GM23248 (cell line): ENCODE measurements at regions not wholly inside any gene's neighbourhood (a gene's known extent, or its start where the extent isn't known, plus 50 kb on each side); places are given as distances from the start of the nearest gene placed in this dataset.

Source experiments
- EZH2 ChIP-seq: fragments of 200-600 bp; sonication (generic); IDR thresholded peaks from 2 replicates; pipeline ENCODE4 v1.6.1; 2018; ENCODE audit warnings: antibody characterized with exemption, mild to moderate bottlenecking; ENCODE audit not compliant: insufficient read depth, poor library complexity, severe bottlenecking
- EZH2phosphoT487 ChIP-seq: fragments of 200-600 bp; sonication (generic); IDR thresholded peaks from 2 replicates; pipeline ENCODE4 v1.6.1; 2018; ENCODE audit warnings: antibody characterized with exemption, moderate library complexity, mild to moderate bottlenecking, low read depth; ENCODE audit not compliant: insufficient read depth

DNA sequence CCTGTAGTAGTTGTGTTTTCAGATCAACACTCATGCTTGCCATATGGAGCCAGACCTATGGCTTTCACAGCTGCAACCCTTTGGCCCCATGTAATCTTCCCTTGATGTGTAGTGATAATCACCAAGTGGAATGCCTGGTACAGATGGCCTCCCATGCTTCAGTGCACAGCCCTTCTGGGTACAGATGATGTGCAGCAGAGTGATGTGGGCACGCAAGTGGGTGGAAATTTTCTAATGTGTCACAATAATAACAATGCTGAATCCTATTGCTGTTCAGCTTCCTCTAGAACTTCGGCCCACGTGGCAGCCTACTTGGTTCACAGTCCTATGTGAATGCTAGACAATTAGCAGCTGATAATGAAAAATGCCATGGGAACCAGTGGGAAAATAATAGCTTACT, 188.1 kb downstream of the SNAPC1 start:
- TF ChIP-seq EZH2 (no peak), EZH2phosphoT487 (no peak)
